ENCODE measurements at regions not wholly inside any gene's neighbourhood (a gene's known extent, or its start where the extent isn't known, plus 50 kb on each side); places are given as distances from the start of the nearest gene placed in this dataset.

- TF ChIP-seq MYC (IDR thresholded peaks at IDR 0.05; ENCODE audit: low read depth, low read length) (no peak), MAX (IDR thresholded peaks at IDR 0.05; ENCODE audit: low read depth, low read length) (no peak), POLR2A (IDR thresholded peaks at IDR 0.05; ENCODE audit: extremely low read depth, insufficient read length) (no peak), CTCF (IDR thresholded peaks at IDR 0.05; ENCODE audit: low read depth, low read length) (no peak)
- DNase-seq (ENCODE audit: low read depth): no peak
- no peak overlapping the region for H3K4me3 ChIP-seq (ENCODE audit: low read depth, low read length)
Measured at GRCh38 chr17:74018115-74018514, 185.4 kb upstream of the RPL38 start.

GRCh38 chr17:74019271-74019670 is 184.2 kb upstream of the RPL38 start:
- TF ChIP-seq MYC (IDR thresholded peaks at IDR 0.05; ENCODE audit: low read depth, low read length) (no peak), POLR2A (IDR thresholded peaks at IDR 0.05; ENCODE audit: extremely low read depth, insufficient read length) (no peak), MAX (IDR thresholded peaks at IDR 0.05; ENCODE audit: low read depth, low read length) (no peak), CTCF (IDR thresholded peaks at IDR 0.05; ENCODE audit: low read depth, low read length) (no peak)
- DNase-seq (ENCODE audit: low read depth): no peak

GRCh38 chr17:74019860-74020259 is 183.6 kb upstream of the RPL38 start:
- DNase-seq (ENCODE audit: low read depth): no peak
- TF ChIP-seq POLR2A (IDR thresholded peaks at IDR 0.05; ENCODE audit: extremely low read depth, insufficient read length) (no peak), MAX (IDR thresholded peaks at IDR 0.05; ENCODE audit: low read depth, low read length) (no peak), CTCF (IDR thresholded peaks at IDR 0.05; ENCODE audit: low read depth, low read length) (no peak), MYC (IDR thresholded peaks at IDR 0.05; ENCODE audit: low read depth, low read length) (no peak)
- H3K4me3 ChIP-seq (ENCODE audit: low read depth, low read length): no peak overlapping the region

More at GRCh38 chr17:74019271-74019670, 184.2 kb upstream of the RPL38 start:
- no peak overlapping the region for H3K4me3 ChIP-seq (ENCODE audit: low read depth, low read length)

- no peak overlapping the region for H3K4me3 ChIP-seq (ENCODE audit: low read depth, low read length)
- DNase-seq (ENCODE audit: low read depth): no peak
- TF ChIP-seq MAX (IDR thresholded peaks at IDR 0.05; ENCODE audit: low read depth, low read length) (no peak), POLR2A (IDR thresholded peaks at IDR 0.05; ENCODE audit: extremely low read depth, insufficient read length) (no peak), MYC (IDR thresholded peaks at IDR 0.05; ENCODE audit: low read depth, low read length) (no peak)
Measured at GRCh38 chr17:74020522-74020921, 183.0 kb upstream of the RPL38 start.

GRCh38 chr17:74024871-74025531 is 178.5 kb upstream of the RPL38 start:
- H3K4me3 ChIP-seq (ENCODE audit: low read depth, low read length): no peak overlapping the region
- TF ChIP-seq POLR2A (IDR thresholded peaks at IDR 0.05; ENCODE audit: extremely low read depth, insufficient read length) (no peak), MAX (IDR thresholded peaks at IDR 0.05; ENCODE audit: low read depth, low read length) (no peak), CTCF (IDR thresholded peaks at IDR 0.05; ENCODE audit: low read depth, low read length) (no peak), MYC (IDR thresholded peaks at IDR 0.05; ENCODE audit: low read depth, low read length) (no peak)
- DNase-seq (ENCODE audit: low read depth): no peak

GRCh38 chr17:74027444-74027843 is 176.0 kb upstream of the RPL38 start:
- DNase-seq (ENCODE audit: low read depth): no peak
- no peak overlapping the region for H3K4me3 ChIP-seq (ENCODE audit: low read depth, low read length)
- no peak for TF ChIP-seq CTCF (IDR thresholded peaks at IDR 0.05; ENCODE audit: low read depth, low read length)
- no peak for TF ChIP-seq MAX (IDR thresholded peaks at IDR 0.05; ENCODE audit: low read depth, low read length)
- TF ChIP-seq MYC (IDR thresholded peaks at IDR 0.05; ENCODE audit: low read depth, low read length): no peak
- no peak for TF ChIP-seq POLR2A (IDR thresholded peaks at IDR 0.05; ENCODE audit: extremely low read depth, insufficient read length)
